HFFc6 (cell line): ENCODE measurements at regions not wholly inside any gene's neighbourhood (a gene's known extent, or its start where the extent isn't known, plus 50 kb on each side); places are given as distances from the start of the nearest gene placed in this dataset.

Source experiments
- DNase-seq: peaks from one replicate; pipeline ENCODE4 v3.0.0-alpha.2; 2018
- H3K27ac Mint-ChIP-seq: 2 replicates; pipeline ENCODE4 v1.8.0; 2020; ENCODE audit warnings: mild to moderate bottlenecking, mixed read lengths
- H3K27me3 Mint-ChIP-seq: 2 replicates; pipeline ENCODE4 v1.8.0; 2021; ENCODE audit warnings: mild to moderate bottlenecking, moderate library complexity, mixed read lengths; ENCODE audit not compliant: insufficient read depth
- H3K36me3 Mint-ChIP-seq: 2 replicates; pipeline ENCODE4 v1.8.0; 2021; ENCODE audit warnings: low read depth, mixed read lengths
- H3K4me1 Mint-ChIP-seq: 2 replicates; pipeline ENCODE4 v1.8.0; 2020; ENCODE audit warnings: low read depth, mixed read lengths
- H3K4me3 Mint-ChIP-seq: 2 replicates; pipeline ENCODE4 v1.8.0; 2020; ENCODE audit warnings: mild to moderate bottlenecking, moderate library complexity, mixed read lengths
- H3K9me3 Mint-ChIP-seq: 2 replicates; pipeline ENCODE4 v1.8.0; 2020; ENCODE audit warnings: mild to moderate bottlenecking, mixed read lengths
- TF ChIP-seq, protein P1 (sequence below): fragments of 200-600 bp; sonication (generic); IDR thresholded peaks from 2 replicates; pipeline ENCODE4 v1.5.0; 2021; ENCODE audit warnings: antibody characterized with exemption, mild to moderate bottlenecking

DNA sequence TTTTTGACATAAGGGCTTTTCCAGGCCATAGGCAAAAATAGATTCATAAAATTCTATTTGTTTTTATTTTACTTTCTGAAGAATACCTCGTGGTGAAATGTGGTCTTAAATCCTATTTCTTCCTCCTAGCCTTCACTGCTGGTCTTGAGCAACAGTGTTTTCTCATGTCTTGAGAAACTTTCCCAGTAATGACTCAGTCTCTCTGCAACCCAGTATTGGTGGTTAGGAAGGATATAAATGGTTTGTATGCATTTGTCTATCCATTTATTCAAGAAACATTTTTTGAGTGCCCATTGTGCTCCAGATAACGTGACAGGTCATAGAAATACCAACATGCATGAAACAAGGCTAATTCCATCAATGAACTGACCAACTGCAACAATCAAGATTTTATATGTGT is 213.9 kb downstream of the TMEM114 start:
- Mint-ChIP-seq H3K27ac (no peak overlapping the region), H3K4me3 (no peak overlapping the region), H3K27me3 (no peaks in the 10 kb centered on the region), H3K36me3 (peaks cover 4% of the 10 kb centered on the region; the same call in 1 of the 2 replicates), H3K4me1 (no peaks in the 10 kb centered on the region; the same call in 1 of the 2 replicates), H3K9me3 (peaks cover 42% of the 10 kb centered on the region)
- TF ChIP-seq, protein P1, sequence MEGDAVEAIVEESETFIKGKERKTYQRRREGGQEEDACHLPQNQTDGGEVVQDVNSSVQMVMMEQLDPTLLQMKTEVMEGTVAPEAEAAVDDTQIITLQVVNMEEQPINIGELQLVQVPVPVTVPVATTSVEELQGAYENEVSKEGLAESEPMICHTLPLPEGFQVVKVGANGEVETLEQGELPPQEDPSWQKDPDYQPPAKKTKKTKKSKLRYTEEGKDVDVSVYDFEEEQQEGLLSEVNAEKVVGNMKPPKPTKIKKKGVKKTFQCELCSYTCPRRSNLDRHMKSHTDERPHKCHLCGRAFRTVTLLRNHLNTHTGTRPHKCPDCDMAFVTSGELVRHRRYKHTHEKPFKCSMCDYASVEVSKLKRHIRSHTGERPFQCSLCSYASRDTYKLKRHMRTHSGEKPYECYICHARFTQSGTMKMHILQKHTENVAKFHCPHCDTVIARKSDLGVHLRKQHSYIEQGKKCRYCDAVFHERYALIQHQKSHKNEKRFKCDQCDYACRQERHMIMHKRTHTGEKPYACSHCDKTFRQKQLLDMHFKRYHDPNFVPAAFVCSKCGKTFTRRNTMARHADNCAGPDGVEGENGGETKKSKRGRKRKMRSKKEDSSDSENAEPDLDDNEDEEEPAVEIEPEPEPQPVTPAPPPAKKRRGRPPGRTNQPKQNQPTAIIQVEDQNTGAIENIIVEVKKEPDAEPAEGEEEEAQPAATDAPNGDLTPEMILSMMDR: no peak
- DNase-seq: no peak

- TF ChIP-seq, protein P1: no peak
- H3K27ac Mint-ChIP-seq: no peak overlapping the region
- peaks cover 4% of the 10 kb centered on the region; the same call in 1 of the 2 replicates for H3K36me3 Mint-ChIP-seq
Measured at GRCh38 chr16:8375232-8375587, 215.1 kb downstream of the TMEM114 start.

DNA sequence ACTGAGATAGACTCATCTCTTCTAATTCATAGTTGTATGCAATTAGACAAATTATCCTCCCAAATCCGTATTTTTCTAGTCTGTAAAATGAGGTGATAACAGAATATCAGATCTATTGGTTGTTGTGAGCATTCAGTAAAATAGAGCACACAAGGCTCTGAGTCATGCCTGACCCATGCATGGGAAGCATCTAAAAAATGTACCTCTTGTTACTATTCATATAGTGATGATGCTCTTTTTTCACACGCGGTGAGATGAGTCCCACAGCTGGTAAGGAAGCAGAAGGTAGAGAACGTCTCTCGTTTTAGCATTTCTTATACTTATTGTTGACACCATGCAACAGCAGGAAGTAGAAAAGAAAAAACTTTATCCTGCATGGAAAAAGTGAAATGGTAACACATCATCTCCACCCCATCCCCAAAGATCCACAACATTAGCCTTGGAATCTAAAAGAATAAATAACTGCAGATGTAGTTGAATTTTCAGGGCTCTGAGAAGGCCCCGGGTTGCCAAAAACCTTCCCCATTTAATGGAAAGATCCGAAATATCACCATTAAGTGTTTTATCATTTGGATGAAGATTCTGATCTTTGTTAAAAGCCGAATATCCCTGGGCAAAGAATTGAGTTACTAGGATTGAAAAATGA is 215.6 kb downstream of the TMEM114 start:
- Mint-ChIP-seq H3K4me3 (no peak overlapping the region), H3K9me3 (peaks cover 42% of the 10 kb centered on the region), H3K27ac (no peak overlapping the region), H3K27me3 (no peaks in the 10 kb centered on the region), H3K4me1 (no peaks in the 10 kb centered on the region; the same call in 1 of the 2 replicates), H3K36me3 (peaks cover 4% of the 10 kb centered on the region; the same call in 1 of the 2 replicates)
- TF ChIP-seq, protein P1: no peak
- no peak for DNase-seq

More at GRCh38 chr16:8375232-8375587, 215.1 kb downstream of the TMEM114 start:
- Mint-ChIP-seq H3K27me3 (no peaks in the 10 kb centered on the region), H3K4me3 (no peak overlapping the region), H3K9me3 (peaks cover 41% of the 10 kb centered on the region), H3K4me1 (no peaks in the 10 kb centered on the region; the same call in 1 of the 2 replicates)
- DNase-seq: no peak

GRCh38 chr16:8373676-8374431 is 216.5 kb downstream of the TMEM114 start:
- TF ChIP-seq, protein P1: no peak
- DNase-seq: no peak
- Mint-ChIP-seq H3K4me1 (no peaks in the 10 kb centered on the region; the same call in 1 of the 2 replicates), H3K36me3 (peaks cover 4% of the 10 kb centered on the region; the same call in 1 of the 2 replicates), H3K9me3 (peaks cover 42% of the 10 kb centered on the region), H3K27me3 (no peaks in the 10 kb centered on the region), H3K4me3 (no peak overlapping the region), H3K27ac (no peak overlapping the region)

GRCh38 chr16:8372141-8372540 is 218.2 kb downstream of the TMEM114 start:
- H3K36me3 Mint-ChIP-seq: no peaks in the 10 kb centered on the region
- no peak overlapping the region for H3K4me3 Mint-ChIP-seq
- H3K9me3 Mint-ChIP-seq: peaks cover 34% of the 10 kb centered on the region
- DNase-seq: no peak
- TF ChIP-seq, protein P1: no peak
- no peaks in the 10 kb centered on the region for H3K27me3 Mint-ChIP-seq
- no peaks in the 10 kb centered on the region; the same call in 1 of the 2 replicates for H3K4me1 Mint-ChIP-seq
- H3K27ac Mint-ChIP-seq: no peak overlapping the region
